ENCODE measurements at regions not wholly inside any gene's neighbourhood (a gene's known extent, or its start where the extent isn't known, plus 50 kb on each side); places are given as distances from the start of the nearest gene placed in this dataset.

DNA sequence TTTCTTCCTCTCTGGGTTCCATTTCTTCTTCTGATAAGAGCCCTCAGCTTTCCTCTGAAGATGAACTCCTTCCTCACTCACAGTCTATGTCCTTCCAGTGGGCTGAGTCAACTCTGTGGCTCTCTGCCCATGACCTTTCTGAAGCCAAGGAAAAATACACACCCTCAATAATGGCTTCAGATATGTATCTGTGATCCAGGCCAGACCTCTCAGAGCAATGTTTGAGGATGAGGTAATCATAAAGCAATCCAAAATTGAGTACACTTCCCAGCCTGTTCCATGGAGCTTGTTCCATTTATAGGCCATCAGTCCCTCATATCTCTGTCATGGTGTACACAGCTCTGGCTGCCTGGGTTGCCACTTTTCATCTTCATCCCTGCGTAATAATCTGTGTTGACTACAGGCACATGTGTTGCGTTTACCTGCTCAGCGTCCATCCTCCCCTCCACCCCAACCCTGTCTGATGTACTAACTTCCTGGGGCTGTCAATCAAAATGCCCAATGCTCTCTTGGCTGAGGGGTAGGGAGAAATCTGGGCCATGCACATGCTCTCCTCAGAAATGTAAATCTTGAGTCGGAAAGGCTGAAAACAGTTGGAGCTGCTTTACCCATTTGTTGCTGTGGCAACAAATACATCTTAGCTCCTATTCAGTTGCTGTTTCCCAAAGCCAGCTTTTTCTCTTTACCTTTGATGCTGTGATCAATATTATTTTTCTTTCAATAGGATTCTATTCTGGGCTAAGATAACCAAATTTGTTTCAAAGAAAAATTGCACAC, 377.8 kb upstream of the TMEM132C start:
- no peak for DNase-seq (ENCODE audit: low spot score)

DNA sequence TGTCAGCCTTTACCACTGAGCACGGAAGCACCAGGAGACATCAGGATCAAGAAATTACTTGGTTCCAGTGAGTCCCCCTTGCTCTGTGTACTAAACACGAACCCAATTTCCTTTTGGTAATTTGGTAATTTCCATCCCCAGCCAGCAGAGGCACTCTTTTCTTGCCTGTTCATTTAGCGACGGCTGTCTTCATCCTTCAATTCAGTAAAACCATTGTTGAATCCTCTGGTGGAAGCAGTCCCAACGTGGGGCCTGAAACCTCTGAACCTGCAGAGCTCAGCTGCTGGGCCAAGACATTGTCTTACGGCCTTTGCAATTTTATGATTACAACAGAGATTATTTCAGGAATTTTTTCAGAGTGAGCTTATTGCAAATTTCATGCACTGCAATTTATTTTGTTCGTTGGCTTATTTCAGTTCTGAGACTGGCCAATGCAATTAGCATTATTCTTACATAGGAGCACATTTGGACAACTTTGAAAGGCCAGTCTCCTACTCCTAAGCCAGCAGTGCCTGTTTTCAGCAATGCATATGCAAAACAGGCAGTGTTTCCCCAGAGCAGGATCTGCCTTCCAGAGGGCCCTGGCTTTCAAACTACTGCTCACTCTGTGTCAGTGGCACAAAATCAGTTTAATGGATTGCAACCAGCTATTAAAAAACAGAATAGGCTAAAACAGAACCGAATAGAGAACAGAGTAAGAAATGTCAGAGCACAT, 372.9 kb upstream of the TMEM132C start:
- DNase-seq (ENCODE audit: low spot score), result no peak

DNA sequence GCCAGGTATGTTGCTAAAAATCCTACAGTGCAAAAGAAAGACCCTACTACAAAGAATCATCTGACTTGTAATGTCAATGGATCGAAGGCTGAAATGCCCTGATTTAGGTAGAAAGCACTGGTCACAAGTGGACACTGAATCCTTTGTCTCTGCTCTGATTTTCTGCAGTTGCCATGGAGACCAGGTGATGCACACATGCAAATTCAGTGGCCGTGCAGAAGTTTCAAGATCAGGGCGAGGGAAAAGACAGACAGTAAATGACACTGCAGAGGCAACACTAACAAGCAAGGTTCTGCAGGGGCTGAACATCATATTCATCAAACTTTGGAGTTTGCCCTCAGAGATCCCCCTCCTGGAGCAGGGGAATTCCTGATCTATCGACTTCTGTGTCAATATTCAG, 370.3 kb upstream of the TMEM132C start:
- no peak for DNase-seq (ENCODE audit: low spot score)

DNA sequence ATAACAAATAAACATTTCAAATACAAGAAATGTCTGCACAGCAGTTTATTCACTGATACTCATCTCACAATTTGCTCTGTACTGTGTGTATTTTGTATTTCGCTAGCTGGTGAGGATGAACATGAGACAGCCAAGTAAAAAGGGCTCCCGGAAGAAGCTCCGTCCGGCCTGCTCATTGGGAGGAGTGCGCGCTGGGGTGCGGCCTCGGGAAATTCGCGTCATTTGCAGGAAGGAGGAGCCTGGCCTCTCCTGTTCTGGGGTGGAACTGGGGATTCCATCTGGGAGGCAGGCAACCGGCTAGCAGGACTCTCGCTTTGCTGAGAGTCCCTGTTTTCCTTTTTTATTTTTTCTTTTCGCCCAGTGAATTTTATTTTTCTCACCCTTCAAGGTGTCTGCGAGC, 368.4 kb upstream of the TMEM132C start:
- DNase-seq (ENCODE audit: low spot score), result no peak

DNA sequence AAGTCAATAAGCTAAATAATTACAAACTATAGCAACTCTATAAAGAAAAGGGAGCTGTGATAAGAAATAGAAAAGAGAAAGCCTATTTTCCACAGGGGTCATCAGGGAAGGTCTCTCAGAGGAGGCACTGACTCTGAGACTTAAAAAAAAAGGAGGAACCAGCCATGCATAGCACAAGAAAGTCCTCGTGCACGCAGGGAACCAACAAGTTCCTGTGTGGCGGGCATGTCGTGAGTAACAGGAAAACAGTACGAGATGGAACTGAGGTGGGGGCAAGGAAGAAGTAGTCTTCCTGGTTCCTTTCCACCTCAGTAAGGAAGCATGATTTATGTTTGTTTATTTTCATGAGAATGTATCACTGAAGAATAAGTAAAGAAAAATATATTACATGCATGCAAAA, 367.0 kb upstream of the TMEM132C start:
- no peak for DNase-seq (ENCODE audit: low spot score)

DNA sequence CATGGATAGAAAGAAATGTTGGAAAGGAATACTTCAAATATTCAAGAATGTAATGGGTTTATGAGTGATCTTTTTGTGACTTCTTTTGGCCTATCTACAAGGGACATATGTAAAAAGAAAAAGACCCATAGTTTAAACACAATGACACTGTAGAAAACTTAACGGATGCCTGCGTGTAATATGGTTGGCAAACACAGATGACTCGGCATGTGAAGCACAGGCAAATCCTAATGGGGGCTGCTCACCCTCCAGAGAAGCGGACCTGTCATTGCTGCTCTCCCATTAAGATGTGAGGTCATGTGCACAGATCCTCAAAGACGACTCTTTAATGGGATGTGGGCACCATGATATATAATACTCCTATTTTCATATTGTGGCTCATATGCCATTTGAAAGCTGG, 366.6 kb upstream of the TMEM132C start:
- no peak for DNase-seq (ENCODE audit: low spot score)

DNA sequence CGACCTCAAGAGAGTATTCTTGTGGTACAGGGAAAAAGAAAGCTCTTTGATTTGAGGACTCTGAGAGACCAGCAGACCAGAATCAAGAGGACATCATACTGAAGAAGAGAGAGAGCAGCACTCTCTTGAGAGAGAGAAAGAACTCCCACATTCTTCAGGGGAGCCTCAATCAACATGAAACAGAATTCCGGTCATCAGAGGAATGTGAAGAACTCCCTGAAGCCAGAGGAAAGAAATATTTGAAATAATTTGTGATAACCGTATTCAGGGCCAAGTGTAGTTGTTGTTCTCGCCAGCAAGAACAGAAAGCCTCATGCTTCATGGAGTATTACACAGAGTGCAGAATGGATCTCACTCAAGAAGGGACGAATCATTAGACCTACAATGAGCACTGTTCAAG, 363.8 kb upstream of the TMEM132C start:
- DNase-seq (ENCODE audit: low spot score), result no peak

DNA sequence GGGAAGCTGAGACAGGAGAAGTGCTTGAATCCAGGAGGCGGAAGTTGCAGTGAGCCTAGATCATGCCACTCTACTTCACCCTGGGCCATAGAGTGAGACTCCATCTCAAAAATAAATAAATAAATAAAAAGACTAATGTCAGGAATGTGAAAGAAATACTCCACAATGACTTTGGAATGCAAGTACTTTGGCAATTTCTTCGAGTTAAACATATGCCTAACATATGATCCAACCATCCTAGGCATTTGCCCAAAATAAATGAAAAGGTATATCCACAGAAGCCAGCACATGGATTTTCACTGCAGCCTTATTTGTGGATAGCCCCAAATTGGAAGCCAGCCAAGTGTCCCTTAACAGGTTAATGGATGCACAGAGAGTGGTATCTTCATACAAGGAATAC, 357.9 kb upstream of the TMEM132C start:
- no peak for DNase-seq (ENCODE audit: low spot score)

DNA sequence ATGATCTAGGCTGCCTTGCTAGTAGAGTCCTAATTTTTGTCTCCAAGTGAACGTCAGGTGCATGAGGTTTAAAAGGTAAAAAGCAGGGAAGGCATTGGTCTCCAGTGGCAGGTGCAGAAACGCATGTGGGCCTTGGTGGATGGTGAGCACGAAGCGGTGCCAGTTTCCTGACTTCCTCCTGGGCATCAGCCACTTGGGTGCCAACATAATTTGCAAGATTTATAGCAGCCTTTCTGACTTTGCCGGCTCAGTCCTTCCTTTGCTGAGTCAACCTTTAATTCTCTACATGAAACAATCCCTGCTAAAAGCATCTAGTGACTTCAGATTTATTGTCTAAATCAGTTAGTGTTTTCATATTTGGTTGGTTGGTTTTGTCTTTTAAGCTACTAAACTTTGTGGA, 355.7 kb upstream of the TMEM132C start:
- no peak for DNase-seq (ENCODE audit: low spot score)

DNA sequence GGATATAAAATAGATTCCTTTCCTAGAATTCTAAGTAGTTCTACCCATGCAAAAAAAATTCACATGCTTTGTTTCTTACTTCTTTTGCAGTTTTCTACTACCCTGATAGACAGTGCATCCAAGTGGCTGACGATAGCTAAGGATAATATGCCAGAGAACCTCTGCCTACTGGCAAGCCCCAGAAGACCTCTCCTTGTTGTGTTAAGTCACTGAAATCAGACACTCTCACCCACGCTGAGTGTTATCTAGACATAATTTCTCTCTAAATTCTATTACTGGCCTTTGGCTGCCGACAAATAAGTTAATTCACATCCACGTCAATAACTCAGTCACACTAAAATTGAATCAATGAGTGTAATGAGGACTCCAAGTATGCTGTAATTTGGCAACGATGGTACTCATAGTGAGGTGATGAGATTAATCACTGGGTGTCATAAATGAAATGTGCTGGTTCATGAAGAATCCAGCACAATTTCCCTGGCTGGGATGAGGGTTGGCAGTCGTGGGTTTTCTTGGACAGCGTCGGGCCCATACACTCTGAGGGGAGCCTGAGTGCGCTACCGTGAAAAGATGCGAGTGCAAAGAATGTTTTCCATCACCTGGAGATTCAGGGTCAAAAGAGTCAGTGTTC, 354.8 kb upstream of the TMEM132C start:
- no peak for DNase-seq (ENCODE audit: low spot score)

DNA sequence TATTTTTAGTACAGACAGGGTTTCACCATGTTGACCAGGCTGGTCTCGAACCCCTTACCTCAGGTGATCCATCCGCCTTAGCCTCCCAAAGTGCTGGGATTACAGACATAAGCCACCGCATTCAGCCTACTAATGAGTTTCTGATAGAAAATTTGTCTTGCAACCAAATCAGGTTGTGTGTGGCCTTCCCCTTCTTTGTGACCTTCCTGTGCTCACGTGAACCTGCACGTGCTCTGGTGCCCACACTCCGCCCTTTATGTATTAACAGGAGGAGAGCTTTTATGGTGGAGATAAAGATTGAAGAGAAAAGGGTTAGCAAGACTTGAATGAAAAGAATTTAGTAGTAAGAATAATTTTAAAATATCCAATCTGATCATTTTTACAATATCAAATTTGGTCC, 343.5 kb upstream of the TMEM132C start:
- DNase-seq (ENCODE audit: low spot score), result no peak

DNA sequence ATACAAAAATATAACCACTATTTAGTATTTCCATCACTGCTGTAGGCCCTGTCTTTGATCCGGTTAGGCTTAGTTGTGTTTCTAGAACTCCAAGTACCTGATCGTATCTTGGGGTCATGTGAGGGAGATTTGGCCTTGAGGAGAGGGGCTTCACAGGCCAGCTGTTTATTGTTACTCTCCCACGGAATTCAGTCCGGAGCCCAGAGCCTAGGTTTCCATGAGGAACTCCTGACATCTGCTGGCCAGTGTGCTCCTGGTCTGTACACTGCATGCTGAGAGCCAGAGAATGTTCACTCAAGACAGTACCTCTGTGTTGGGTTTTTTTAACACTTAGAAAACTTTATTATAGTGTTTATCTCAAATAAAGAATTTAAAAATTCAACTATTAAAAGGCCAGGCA, 341.0 kb upstream of the TMEM132C start:
- DNase-seq (ENCODE audit: low spot score), result no peak

DNA sequence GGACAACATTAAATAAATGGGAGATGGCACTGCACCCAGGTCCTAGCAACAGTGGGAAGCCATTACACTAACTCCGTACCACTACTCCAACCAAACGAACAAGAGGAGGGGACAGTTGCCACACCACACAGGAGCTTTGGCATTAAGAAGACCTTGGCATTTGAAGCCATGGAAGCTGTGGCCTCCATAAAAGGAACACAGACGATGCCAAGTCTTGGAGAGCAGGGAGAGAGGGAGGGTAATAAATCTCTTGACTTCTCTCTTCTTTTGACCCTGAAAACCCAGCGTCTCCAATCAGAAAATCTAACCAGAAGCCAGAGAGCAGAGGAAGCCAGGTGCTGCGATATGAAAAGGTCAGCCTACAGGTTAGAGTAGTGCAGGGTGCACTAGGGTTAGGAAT, 338.8 kb upstream of the TMEM132C start:
- no peak for DNase-seq (ENCODE audit: low spot score)

DNA sequence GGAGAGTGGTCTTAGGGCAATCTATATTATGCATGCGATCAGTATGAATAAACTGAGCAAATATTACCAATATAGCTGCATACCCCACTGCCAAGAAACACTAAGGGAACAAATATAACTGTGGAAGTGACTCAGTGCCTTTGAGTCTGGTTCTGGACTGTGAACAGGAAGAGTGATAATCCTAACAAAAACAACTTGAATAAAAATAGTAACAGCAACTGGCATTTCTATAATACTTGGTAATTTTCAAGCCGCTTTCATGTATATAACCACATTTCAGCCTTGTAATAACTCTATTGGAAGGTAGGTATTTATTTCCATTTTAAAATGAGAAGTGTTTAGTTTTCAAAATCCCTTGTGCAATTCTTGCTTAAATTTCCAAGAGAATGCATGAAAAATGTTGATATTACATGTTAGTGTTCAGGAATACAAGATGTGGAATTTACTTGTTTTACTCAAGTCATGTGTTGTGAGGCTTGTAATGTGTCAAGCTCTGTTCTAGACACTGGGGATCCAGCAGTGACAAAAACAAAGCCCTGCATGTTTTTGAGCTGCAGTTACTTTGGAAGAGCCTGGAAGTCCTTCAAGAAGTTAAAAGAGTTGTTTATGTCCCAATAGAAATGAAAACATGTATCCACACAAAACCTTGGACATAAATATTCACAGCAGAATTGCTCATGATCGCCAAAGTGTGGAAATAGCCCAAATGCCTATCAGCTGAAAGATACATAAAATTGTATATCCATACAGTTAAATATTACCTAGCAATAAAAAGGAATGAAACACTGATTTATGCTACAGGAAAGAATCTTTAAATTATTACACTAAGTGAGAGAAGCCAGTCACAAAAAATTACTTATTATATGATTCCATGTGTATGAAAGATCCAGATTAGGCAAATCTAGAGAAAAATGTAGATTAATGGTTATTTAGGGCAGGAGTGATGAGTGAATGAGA, 338.1 kb upstream of the TMEM132C start:
- no peak for DNase-seq (ENCODE audit: low spot score)

DNA sequence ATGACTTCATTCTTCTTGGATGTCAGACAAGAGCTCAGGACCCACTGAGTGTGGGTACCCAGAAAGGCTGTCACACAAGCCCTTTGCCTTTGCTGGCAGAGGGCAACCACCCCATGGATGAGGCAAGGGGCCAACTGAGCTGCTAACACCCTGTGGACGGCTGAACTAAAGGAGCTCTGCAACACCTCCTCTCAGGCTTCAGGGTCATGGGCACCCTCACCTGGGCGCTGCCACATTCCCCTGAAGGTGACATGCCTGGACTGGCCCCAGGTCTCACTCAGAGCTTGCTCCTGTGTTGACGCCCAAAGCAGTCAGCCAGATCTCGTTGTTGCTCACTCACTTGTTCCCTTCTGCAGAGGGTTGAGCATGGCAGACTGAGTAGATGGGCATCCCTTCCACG, 336.8 kb upstream of the TMEM132C start:
- DNase-seq (ENCODE audit: low spot score), result no peak

DNA sequence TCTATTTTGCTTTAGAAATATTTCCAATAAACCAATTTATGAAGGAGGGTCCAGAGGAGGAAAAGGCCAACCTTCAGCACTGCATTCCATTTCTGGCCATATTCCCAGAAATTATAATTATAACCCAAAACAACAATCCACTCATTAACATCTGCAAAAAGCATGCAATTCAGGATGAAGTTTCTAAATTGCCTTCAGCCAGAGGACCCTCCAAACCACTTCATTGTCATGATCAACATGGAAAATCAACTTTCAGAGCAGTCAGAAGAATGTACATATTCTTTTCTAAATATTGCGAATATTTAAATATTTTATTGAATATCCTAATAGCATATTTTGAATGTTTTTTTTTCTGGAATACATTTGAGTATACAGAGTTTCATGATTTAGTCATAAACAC, 332.6 kb upstream of the TMEM132C start:
- DNase-seq (ENCODE audit: low spot score), result no peak

DNA sequence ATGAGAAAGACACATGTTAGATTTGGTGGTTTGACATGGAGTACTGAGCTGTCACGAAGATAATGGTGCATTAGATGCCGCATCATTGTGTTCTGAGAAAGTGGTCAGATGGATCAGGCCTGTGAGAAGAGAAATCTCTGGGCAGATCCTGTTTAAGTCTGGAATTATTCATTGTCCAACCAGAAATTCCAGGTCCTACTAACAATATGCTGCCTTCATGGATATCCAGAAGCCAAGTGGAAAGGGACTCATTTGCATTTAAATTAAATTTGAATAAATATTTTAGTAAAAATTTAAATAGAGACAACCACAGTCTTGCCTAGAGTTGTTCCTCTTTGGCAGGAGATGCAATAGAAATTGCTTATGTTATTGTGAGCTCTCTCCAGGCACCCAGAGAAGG, 330.5 kb upstream of the TMEM132C start:
- no peak for DNase-seq (ENCODE audit: low spot score)

DNA sequence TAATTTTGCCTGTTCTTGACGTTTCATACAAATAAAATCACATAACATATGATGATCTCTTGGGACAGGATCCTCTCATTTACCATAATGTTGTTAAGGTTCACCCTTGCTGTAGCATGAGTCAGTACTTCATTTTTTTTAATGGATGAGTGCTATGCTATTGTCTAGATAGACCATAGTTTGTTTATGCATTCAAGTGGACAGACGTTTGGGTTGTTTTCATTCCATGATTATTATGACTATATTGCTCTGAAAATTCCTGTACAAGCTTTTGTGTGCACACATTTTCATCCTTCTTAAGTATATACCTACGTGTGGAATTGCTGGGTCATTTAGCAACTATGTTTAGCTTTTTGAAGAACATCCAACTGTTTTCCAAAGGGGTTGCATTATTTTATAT, 325.6 kb upstream of the TMEM132C start:
- DNase-seq (ENCODE audit: low spot score), result no peak

DNA sequence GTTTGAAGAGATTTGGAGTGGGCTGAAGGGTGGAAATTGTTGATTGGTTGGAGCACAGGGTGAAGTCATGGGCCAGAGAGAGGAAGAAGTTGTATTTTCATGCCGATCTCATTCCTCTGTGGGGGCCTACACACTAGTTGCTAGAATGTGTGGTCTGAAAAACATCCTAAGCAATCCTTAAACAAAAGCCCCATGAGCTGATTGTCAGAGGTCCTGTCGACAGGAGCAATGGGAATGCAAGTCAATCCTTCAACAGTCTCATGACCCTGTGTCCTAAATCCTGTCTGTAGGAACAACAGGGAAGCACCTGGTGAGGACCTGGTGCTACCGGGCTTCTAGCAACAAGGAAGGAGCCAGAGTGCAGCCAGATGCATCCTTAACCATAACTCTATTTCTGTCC, 324.0 kb upstream of the TMEM132C start:
- no peak for DNase-seq (ENCODE audit: low spot score)

DNA sequence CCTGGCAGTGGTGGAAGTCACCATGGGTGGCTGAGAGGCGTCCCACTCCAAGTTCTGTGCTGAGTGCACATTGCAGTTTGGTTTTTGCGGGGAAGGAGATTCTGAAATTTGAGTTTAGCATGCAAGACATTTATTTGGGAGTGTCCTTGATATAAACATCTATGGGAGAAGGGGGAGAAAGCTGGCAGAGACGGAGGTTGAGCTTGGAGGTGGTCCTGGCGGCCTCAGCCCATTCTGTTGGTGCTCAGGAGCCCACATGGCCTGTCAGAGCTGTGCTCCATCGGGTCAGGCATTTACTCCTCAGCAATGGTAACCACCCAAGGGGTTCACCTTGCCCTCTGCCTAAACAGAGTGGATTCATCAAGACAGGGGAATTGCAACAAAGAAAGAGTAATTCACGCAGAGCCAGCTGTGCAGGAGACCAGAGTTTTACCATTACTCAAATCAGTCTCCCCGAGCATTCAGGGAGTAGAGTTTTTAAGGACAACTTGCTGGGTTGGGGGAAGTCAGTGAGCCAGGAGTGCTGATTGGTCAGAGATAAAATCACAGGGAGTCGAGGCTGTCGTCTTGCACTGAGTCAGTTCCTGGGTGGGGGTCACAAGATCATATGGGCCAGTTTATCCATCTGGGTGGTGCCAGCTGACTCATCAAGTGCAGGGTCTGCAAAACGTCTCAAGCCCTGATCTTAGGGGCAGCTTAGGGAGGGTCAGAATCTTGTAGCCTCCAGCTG, 323.3 kb upstream of the TMEM132C start:
- DNase-seq (ENCODE audit: low spot score), result no peak

DNA sequence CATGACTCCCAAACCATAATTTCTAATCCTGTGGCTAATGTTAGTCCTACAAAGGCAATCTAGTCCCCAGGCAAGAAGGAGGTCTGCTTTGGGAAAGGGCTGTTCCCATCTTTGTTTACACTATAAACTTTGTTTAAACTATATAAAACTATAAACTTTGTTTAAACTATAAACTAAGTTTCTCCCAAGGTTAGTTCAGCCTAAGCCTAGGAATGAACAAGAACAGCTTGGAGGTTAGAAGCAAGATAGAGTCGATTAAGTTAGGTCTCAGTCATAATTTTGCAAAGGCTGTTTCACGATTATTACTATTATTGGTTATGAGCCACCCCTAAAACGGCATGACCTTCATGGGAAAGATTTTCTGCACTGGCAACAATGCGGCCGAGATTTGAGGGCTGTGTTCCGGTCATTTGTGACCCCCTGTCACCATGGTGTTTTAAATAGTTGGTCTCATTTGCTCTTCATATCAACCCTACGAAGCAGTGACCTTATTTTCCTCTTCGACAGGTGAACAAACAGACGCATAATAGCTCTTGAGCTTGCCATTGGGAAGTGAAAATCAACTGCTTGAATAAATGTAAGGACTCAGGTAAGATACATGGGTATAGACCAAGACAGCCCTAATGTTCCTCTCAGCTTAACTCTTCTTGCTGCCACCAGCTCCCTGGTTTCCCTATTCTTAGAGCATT, 322.6 kb upstream of the TMEM132C start:
- DNase-seq (ENCODE audit: low spot score), result no peak
